ENCODE measurements at regions not wholly inside any gene's neighbourhood (a gene's known extent, or its start where the extent isn't known, plus 50 kb on each side); places are given as distances from the start of the nearest gene placed in this dataset.

GRCh38 chr1:38600905-38601304, 258.7 kb downstream of the RRAGC start:
- intact Hi-C loops (cut with DNase I): no loop called here
- no peaks in the 10 kb centered on the region for H3K4me1 ChIP-seq (replicated peaks in 1 of 2)
- no peaks in the 10 kb centered on the region for H3K27me3 ChIP-seq
- H3K9me3 ChIP-seq (replicated peaks in 1 of 3): no peaks in the 10 kb centered on the region
- H3K4me3 ChIP-seq: no peak overlapping the region
- WGBS, 4 donors: 58 to 69% (median 63%) methylated on average over 4 of the region's 4 CpGs
- H3K36me3 ChIP-seq (replicated peaks in 1 of 2): no peaks in the 10 kb centered on the region
- H3K27ac ChIP-seq: no peak overlapping the region
- no peak for TF ChIP-seq CTCF (IDR thresholded peaks at IDR 0.05)
- TF ChIP-seq POLR2A (IDR thresholded peaks at IDR 0.05): no peak
- no peak for DNase-seq

- no peaks in the 10 kb centered on the region for H3K9me3 ChIP-seq (replicated peaks in 1 of 3)
- no peak overlapping the region for H3K27ac ChIP-seq
- H3K36me3 ChIP-seq (replicated peaks in 1 of 2): no peaks in the 10 kb centered on the region
- TF ChIP-seq CTCF (IDR thresholded peaks at IDR 0.05) (no peak), POLR2A (IDR thresholded peaks at IDR 0.05) (no peak)
- 90 to 98% (median 93%) methylated on average over 1 of the region's 1 CpG for WGBS, 4 donors
- H3K27me3 ChIP-seq: no peaks in the 10 kb centered on the region
- no peak for DNase-seq
- intact Hi-C loops (cut with DNase I): no loop called here
- no peaks in the 10 kb centered on the region for H3K4me1 ChIP-seq (replicated peaks in 1 of 2)
- H3K4me3 ChIP-seq: no peak overlapping the region
Measured at GRCh38 chr1:38600286-38600685, 259.3 kb downstream of the RRAGC start.

GRCh38 chr1:38598118-38598517, 261.5 kb downstream of the RRAGC start:
- intact Hi-C loops (cut with DNase I): no loop called here
- no peak overlapping the region for H3K27ac ChIP-seq
- no peaks in the 10 kb centered on the region for H3K36me3 ChIP-seq (replicated peaks in 1 of 2)
- H3K4me3 ChIP-seq: no peak overlapping the region
- TF ChIP-seq POLR2A (IDR thresholded peaks at IDR 0.05) (no peak), CTCF (IDR thresholded peaks at IDR 0.05) (no peak)
- no peaks in the 10 kb centered on the region for H3K27me3 ChIP-seq
- no peaks in the 10 kb centered on the region for H3K4me1 ChIP-seq (replicated peaks in 1 of 2)
- WGBS, 4 donors: 92 to 100% (median 97%) methylated on average over 1 of the region's 1 CpG
- DNase-seq: no peak
- H3K9me3 ChIP-seq (replicated peaks in 1 of 3): no peaks in the 10 kb centered on the region

- intact Hi-C loops (cut with DNase I): loop anchor here (5.0 to 10.0 kb wide), 2 partner anchors 562 to 564 kb away; no protein-coding TSS in a partner anchor
- WGBS, 4 donors: 13 to 33% (median 25%) methylated on average over 1 of the region's 1 CpG; no CpG with 5 or more reads in 1 of the 4 donors
- DNase-seq: peak in 2 of 7 donors; percentile 8 to 46
- H3K9me3 ChIP-seq (replicated peaks in 1 of 3): peaks cover 0 to 9% (median 6%) of the 10 kb centered on the region in 3 donors
- TF ChIP-seq CTCF (IDR thresholded peaks at IDR 0.05) (no peak), POLR2A (IDR thresholded peaks at IDR 0.05) (no peak)
- H3K27ac ChIP-seq: no peak overlapping the region
- H3K36me3 ChIP-seq (replicated peaks in 1 of 2): no peaks in the 10 kb centered on the region
- H3K4me1 ChIP-seq (replicated peaks in 1 of 2): no peaks in the 10 kb centered on the region
- H3K4me3 ChIP-seq: no peak overlapping the region
- no peaks in the 10 kb centered on the region for H3K27me3 ChIP-seq
Measured at GRCh38 chr1:38589036-38589435, 270.5 kb downstream of the RRAGC start.

All from adrenal gland (tissue), 9 donors.